Ascending aorta (tissue), 2 donors: ENCODE measurements at regions not wholly inside any gene's neighbourhood (a gene's known extent, or its start where the extent isn't known, plus 50 kb on each side); places are given as distances from the start of the nearest gene placed in this dataset.

ENCODE experiments used
- DNase-seq, 2 donors: peaks; one replicate each; pipeline ENCODE4 v3.0.0-alpha.2; 2019; ENCODE audit warnings: low spot score in 2 of 2
- H3K27ac ChIP-seq, 2 donors: fragments of 200-600 bp; sonication (generic); one replicate each; pipeline ENCODE4 v1.5.1; 2016 to 2017; ENCODE audit warnings: mild to moderate bottlenecking in 1 of 2
- H3K27me3 ChIP-seq: fragments of 200-600 bp; sonication (generic); one replicate; pipeline ENCODE4 v1.5.1; 2017
- H3K36me3 ChIP-seq, 2 donors: fragments of 200-600 bp; sonication (generic); one replicate each; pipeline ENCODE4 v1.5.1; 2016
- H3K4me1 ChIP-seq, 2 donors: fragments of 200-600 bp; sonication (generic); one replicate each; pipeline ENCODE4 v1.5.1; 2016 to 2017; ENCODE audit warnings: mild to moderate bottlenecking in 1 of 2
- H3K4me3 ChIP-seq, 2 donors: fragments of 200-600 bp; sonication (generic); one replicate each; pipeline ENCODE4 v1.5.1; 2016 to 2017; ENCODE audit warnings: mild to moderate bottlenecking in 1 of 2
- H3K9me3 ChIP-seq, 2 donors: fragments of 200-600 bp; sonication (generic); one replicate each; pipeline ENCODE4 v1.5.1; 2016
- intact Hi-C: fragments of 100-400 bp; cut with DNase I; formaldehyde crosslinking; loops from one replicate; pipeline ENCODE4 v1.15.1; 2023
- TF ChIP-seq, protein P1 (sequence below), 3 experiments: fragments of 200-600 bp in 2 of 3; fragments of 450-650 bp in 1 of 3; sonication (generic) in 2 of 3; IDR thresholded peaks; one replicate each; pipeline ENCODE4 v1.5.1; 2016 to 2019; ENCODE audit warnings: antibody characterized with exemption in 3 of 3, mild to moderate bottlenecking in 1 of 3, moderate library complexity in 1 of 3

DNA sequence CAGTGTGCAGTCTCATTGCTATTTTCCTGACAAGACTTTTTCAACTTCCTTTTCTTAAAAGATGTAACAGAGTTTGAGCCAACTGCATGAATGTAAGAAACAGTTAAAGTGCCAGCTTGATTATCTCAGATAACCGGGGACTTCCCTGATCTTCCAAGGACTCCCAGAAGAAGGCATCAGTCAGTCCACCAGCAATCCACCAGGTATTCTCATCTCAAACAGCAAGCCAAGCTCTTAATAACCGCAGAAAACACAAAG, 350.1 kb downstream of the LIG4 start:
- intact Hi-C loops = no loop called here
- TF ChIP-seq, protein P1, sequence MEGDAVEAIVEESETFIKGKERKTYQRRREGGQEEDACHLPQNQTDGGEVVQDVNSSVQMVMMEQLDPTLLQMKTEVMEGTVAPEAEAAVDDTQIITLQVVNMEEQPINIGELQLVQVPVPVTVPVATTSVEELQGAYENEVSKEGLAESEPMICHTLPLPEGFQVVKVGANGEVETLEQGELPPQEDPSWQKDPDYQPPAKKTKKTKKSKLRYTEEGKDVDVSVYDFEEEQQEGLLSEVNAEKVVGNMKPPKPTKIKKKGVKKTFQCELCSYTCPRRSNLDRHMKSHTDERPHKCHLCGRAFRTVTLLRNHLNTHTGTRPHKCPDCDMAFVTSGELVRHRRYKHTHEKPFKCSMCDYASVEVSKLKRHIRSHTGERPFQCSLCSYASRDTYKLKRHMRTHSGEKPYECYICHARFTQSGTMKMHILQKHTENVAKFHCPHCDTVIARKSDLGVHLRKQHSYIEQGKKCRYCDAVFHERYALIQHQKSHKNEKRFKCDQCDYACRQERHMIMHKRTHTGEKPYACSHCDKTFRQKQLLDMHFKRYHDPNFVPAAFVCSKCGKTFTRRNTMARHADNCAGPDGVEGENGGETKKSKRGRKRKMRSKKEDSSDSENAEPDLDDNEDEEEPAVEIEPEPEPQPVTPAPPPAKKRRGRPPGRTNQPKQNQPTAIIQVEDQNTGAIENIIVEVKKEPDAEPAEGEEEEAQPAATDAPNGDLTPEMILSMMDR (IDR thresholded peaks at IDR 0.05) = no peak
- Histone ChIP-seq H3K27me3 (no peaks in the 10 kb centered on the region), H3K9me3 (no peaks in the 10 kb centered on the region), H3K27ac (no peak overlapping the region), H3K4me3 (no peak overlapping the region), H3K4me1 (peaks cover 0 to 9% of the 10 kb centered on the region in 2 donors), H3K36me3 (no peaks in the 10 kb centered on the region)
- DNase-seq = no peak

DNA sequence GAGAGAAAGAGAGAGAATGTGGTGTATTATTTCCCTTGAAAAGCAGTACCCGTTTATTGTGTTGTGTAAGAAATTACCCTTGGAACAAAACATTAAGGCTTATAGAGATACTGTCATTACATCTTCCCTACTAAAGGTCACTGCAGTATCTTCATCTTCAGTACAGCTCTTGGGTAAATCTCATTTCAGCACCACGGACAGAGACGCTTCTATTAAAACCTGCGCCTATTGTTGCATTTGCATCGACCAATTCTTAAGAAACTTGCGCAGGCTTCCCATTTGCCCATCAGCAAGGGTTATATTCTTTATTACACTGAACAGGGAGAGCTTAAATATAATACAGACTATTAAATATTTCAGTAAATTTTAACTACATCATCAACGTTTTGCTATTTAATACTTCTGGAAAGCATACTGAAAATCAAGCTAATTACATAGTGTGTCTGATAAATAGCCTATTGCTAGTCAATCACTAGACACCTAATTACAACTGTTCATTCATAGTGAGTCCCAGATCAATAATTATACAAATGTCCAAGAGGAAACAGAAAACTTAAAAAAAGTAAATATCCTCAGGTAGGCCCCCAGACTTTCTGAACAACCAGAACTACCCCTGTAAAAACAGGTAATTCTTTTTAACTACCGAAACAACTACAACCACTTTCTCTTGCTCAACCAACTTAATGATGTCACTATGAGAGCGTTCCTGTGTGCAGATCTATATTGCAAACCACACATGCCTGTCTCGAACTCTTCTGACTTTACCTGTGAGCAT, 350.6 kb downstream of the LIG4 start:
- intact Hi-C loops = no loop called here

DNA sequence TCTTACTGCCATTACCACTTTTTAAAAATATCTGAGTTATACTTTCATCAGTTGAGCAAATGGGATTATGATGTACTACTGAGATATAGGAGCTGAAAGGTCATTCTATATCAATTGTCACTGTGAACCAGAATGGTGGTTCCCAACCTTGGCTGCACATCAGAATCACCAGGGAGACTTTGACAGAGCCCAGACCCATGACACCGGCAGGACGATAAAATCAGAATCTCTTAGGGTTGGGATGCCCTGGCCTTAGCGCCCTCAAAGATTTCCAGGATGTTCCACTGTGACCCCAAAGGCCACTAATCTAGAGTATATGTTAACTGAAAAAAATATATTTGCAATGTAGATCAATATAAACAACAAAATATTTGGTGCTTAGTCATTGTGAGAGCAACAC, 355.1 kb downstream of the LIG4 start:
- no peak for DNase-seq
- Histone ChIP-seq H3K4me3 (no peak overlapping the region), H3K4me1 (no peaks in the 10 kb centered on the region), H3K27ac (no peak overlapping the region), H3K27me3 (no peaks in the 10 kb centered on the region), H3K36me3 (no peaks in the 10 kb centered on the region), H3K9me3 (no peaks in the 10 kb centered on the region)
- intact Hi-C loops = no loop called here
- TF ChIP-seq, protein P1 (IDR thresholded peaks at IDR 0.05) = no peak

More for the DNA sequence above, 350.6 kb downstream of the LIG4 start:
- Histone ChIP-seq H3K27me3 (no peaks in the 10 kb centered on the region), H3K4me3 (no peak overlapping the region), H3K4me1 (peaks cover 0 to 9% of the 10 kb centered on the region in 2 donors), H3K9me3 (no peaks in the 10 kb centered on the region), H3K36me3 (no peaks in the 10 kb centered on the region), H3K27ac (no peak overlapping the region)
- no peak for DNase-seq
- TF ChIP-seq, protein P1 (IDR thresholded peaks at IDR 0.05) = no peak

DNA sequence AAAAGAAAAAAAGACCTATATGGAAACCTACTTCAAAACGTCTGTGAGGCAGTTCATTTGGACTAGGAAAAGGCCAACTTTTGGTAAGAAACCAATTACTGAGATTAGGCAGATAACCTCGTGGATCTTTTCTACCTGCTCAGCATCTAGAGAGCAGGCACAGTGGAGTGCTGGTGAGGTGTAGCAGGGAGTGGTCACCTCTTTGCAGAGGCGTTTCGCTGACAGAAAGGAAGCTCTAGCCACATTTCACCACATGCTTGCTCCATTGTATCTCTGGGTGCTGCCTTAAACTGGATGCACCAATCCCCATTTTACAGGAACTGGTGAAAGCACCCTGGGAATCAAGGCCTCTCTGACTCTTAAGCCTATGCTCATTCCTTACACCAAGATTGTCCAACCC, 360.5 kb downstream of the LIG4 start:
- H3K27me3 ChIP-seq = no peaks in the 10 kb centered on the region
- no peaks in the 10 kb centered on the region for H3K36me3 ChIP-seq
- H3K4me1 ChIP-seq = no peaks in the 10 kb centered on the region
- H3K4me3 ChIP-seq = no peak overlapping the region
- DNase-seq = no peak
- no peak overlapping the region for H3K27ac ChIP-seq
- no peaks in the 10 kb centered on the region for H3K9me3 ChIP-seq
- TF ChIP-seq, protein P1 (IDR thresholded peaks at IDR 0.05) = no peak
- intact Hi-C loops = no loop called here

DNA sequence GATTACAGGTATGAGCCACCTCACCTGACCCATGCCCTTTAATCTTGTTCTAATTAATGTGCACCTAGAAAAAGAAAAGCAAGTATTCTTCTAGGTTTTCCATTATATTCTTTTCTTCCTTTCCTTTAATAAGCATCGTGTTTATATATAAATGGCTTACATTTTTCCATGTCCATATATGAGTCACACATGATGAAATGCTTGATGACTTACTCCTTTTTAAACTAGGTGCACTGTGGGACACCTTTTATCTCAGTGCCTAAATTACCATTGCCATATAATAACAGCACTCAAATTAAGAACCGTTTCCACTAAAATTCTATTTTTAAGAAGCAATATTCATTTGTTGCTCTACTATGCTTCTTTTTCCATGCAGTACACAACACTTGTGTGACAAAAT, 363.3 kb downstream of the LIG4 start:
- H3K4me3 ChIP-seq = no peak overlapping the region
- no peaks in the 10 kb centered on the region for H3K36me3 ChIP-seq
- H3K27ac ChIP-seq = no peak overlapping the region
- no peaks in the 10 kb centered on the region for H3K4me1 ChIP-seq
- intact Hi-C loops = no loop called here
- H3K27me3 ChIP-seq = no peaks in the 10 kb centered on the region
- no peaks in the 10 kb centered on the region for H3K9me3 ChIP-seq
- TF ChIP-seq, protein P1 (IDR thresholded peaks at IDR 0.05) = no peak
- DNase-seq = no peak

DNA sequence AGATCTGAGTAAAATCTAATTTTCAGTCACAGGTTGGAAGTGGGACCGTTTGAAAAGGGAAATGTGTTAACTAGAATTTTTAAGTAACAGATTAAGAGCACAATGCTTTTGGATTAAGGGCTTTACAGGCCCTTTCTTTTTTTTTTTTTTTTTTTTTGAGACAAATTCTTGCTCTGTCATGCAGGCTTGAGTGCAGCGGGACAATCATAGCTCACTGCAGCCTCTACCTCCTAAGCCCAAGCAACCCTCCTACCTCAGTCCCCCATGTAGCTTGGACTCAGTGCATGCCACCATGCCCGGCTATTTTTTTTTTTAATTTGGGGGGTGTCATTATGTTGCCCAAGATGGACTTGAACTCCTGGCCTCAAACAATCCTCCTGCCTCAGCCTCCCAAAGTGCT, 363.7 kb downstream of the LIG4 start:
- intact Hi-C loops = no loop called here
- H3K9me3 ChIP-seq = no peaks in the 10 kb centered on the region
- H3K36me3 ChIP-seq = no peaks in the 10 kb centered on the region
- H3K27ac ChIP-seq = no peak overlapping the region
- H3K27me3 ChIP-seq = no peaks in the 10 kb centered on the region
- no peak for DNase-seq
- TF ChIP-seq, protein P1 (IDR thresholded peaks at IDR 0.05) = no peak
- no peak overlapping the region for H3K4me3 ChIP-seq
- no peaks in the 10 kb centered on the region for H3K4me1 ChIP-seq
